Erythroblast (primary cell): ENCODE measurements at regions not wholly inside any gene's neighbourhood (a gene's known extent, or its start where the extent isn't known, plus 50 kb on each side); places are given as distances from the start of the nearest gene placed in this dataset.

Source experiments
- GATA1 ChIP-seq: IDR thresholded peaks from 2 replicates; pipeline ENCODE4 v1.6.1; 2011; ENCODE audit warnings: low read depth, mild to moderate bottlenecking, control low read depth, low read length, moderate library complexity
- POLR2A ChIP-seq: IDR thresholded peaks from 2 replicates; pipeline ENCODE4 v1.6.1; 2011; ENCODE audit warnings: mild to moderate bottlenecking, low read length

DNA sequence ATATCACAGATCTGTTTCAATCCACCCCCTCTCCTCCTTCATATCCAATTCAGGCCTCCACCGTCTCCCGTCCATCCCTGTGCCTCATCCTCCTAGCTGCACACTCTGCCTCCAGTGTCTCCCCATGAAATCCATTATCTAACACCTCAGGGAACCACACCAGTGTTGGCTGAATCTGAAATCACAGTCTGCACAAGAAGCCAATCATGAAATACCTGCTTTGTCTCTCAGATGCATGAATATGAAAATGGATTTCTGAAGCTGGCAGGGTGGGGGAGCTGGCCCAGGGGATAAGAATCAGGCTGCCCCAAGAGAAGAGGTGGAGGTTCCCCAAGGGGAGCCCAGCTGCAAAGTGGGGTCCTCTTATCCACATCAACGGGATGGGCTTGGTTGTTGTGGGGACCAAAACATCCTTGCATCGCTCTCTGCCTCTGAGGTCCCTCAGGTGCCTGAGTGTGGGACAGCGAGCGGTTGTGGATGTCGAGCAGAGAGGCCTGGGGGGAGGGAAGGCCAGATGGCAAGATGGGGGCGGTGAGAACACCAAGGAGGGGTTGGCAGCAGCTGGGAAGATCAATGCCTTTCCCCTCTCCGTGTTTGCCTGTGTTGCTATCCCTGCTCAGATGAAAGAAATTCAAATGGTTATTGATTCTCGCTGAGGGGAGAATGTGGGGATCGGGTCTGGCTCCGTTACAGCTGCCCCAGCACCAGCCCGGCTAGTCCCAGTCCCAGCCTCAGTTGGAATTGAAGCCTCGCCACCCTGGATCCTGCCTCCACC is 237.3 kb upstream of the POU3F1 start:
- TF ChIP-seq POLR2A (no peak), GATA1 (no peak)
